SK-N-SH (cell line): ENCODE measurements at regions not wholly inside any gene's neighbourhood (a gene's known extent, or its start where the extent isn't known, plus 50 kb on each side); places are given as distances from the start of the nearest gene placed in this dataset.

ENCODE experiments used
- CTCF ChIA-PET: fragments of 300-600, 350-600 bp; formaldehyde crosslinking; extraction: SDS; loops from one replicate; lab custom pipeline; 2021; lab: Yijun Ruan, JAX
- POLR2A ChIA-PET: fragments of 350-600 bp; sonication (Branson Sonifier 250); formaldehyde crosslinking; extraction: SDS; loops from one replicate; lab custom pipeline; 2020; ENCODE audit warnings: antibody characterized with exemption, inconsistent platforms; lab: Yijun Ruan, JAX
- DNase-seq: peaks from one replicate; pipeline ENCODE4 v3.0.0; 2012
- H2AFZ ChIP-seq: fragments of 200-600 bp; sonication (generic); 2 replicates; pipeline ENCODE4 v1.8.1; 2016; ENCODE audit warnings: antibody characterized with exemption, mild to moderate bottlenecking, low read depth
- H3F3A ChIP-seq: fragments of 200-600 bp; sonication (generic); replicated peaks from 2 replicates; pipeline ENCODE3; 2016; ENCODE audit warnings: antibody characterized with exemption, mild to moderate bottlenecking; ENCODE audit not compliant: insufficient read depth
- H3K27ac ChIP-seq, 2 experiments: fragments of 200-500 bp in 1 of 2; fragments of 200-600 bp in 1 of 2; sonication (Bioruptor generic) in 1 of 2; sonication (generic), shearing (Covaris generic) in 1 of 2; 2 replicates each; pipeline versions ENCODE4 v1.5.1 to v1.6.1; 2014 to 2016; ENCODE audit warnings: low read depth in 2 of 2, inconsistent platforms in 1 of 2, low read length in 1 of 2, mild to moderate bottlenecking in 1 of 2, mixed read lengths in 1 of 2
- H3K27me3 ChIP-seq: fragments of 200-600 bp; sonication (generic), shearing (Covaris generic); 2 replicates; pipeline ENCODE4 v1.6.1; 2016; ENCODE audit warnings: mixed run types; ENCODE audit not compliant: insufficient read depth
- H3K36me3 ChIP-seq, 2 experiments: fragments of 200-500 bp in 1 of 2; fragments of 200-600 bp in 1 of 2; sonication (Bioruptor generic) in 1 of 2; sonication (generic) in 1 of 2; replicated peaks in 1 of 2; 2 replicates each; pipeline versions ENCODE3 to v1.5.1; 2014 to 2016; ENCODE audit warnings: low read length in 1 of 2, mild to moderate bottlenecking in 1 of 2; ENCODE audit not compliant: insufficient read depth in 2 of 2, control insufficient read depth in 1 of 2
- H3K4me1 ChIP-seq, 2 experiments: fragments of 200-500 bp in 1 of 2; fragments of 200-600 bp in 1 of 2; sonication (Bioruptor generic) in 1 of 2; sonication (generic), shearing (Covaris generic) in 1 of 2; 2 replicates each; pipeline versions ENCODE4 v1.5.1 to v1.6.1; 2014 to 2016; ENCODE audit warnings: low read depth in 1 of 2, low read length in 1 of 2, mixed run types in 1 of 2; ENCODE audit not compliant: insufficient read depth in 2 of 2, control insufficient read depth in 1 of 2
- H3K4me2 ChIP-seq: fragments of 200-600 bp; sonication (generic), shearing (Covaris generic); 2 replicates; pipeline ENCODE4 v1.6.1; 2017; ENCODE audit warnings: mixed run types
- H3K4me3 ChIP-seq, 2 experiments: fragments of 200-500 bp in 1 of 2; fragments of 200-600 bp in 1 of 2; sonication (Bioruptor generic) in 1 of 2; sonication (generic), shearing (Covaris generic) in 1 of 2; 2 replicates each; pipeline versions ENCODE4 v1.5.1 to v1.8.1; 2014 to 2016; ENCODE audit warnings: low read depth in 2 of 2, inconsistent platforms in 1 of 2, low read length in 1 of 2, mild to moderate bottlenecking in 1 of 2, mixed read lengths in 1 of 2, moderate library complexity in 1 of 2
- H3K79me2 ChIP-seq: fragments of 200-600 bp; sonication (generic); 2 replicates; pipeline ENCODE4 v1.8.1; 2017; ENCODE audit warnings: mild to moderate bottlenecking; ENCODE audit not compliant: insufficient read depth
- H3K9ac ChIP-seq: fragments of 200-600 bp; sonication (generic); 2 replicates; pipeline ENCODE4 v1.6.1; 2017; ENCODE audit warnings: mixed run types
- H3K9me2 ChIP-seq: fragments of 200-600 bp; sonication (generic); 2 replicates; pipeline ENCODE4 v1.6.1; 2017; ENCODE audit warnings: mixed run types
- H3K9me3 ChIP-seq: fragments of 200-600 bp; sonication (generic); 2 replicates; pipeline ENCODE4 v1.6.1; 2017; ENCODE audit warnings: mixed run types, mild to moderate bottlenecking, moderate library complexity
- H4K20me1 ChIP-seq: fragments of 200-600 bp; sonication (generic); 2 replicates; pipeline ENCODE4 v1.6.1; 2017; ENCODE audit warnings: mild to moderate bottlenecking, mixed run types; ENCODE audit not compliant: insufficient read depth
- CTCF ChIP-seq: fragments of 200-600 bp; sonication (generic); IDR thresholded peaks from 2 replicates; pipeline ENCODE4 v1.6.1; 2017; ENCODE audit warnings: antibody characterized with exemption, mild to moderate bottlenecking, moderate library complexity
- ELF1 ChIP-seq: IDR thresholded peaks from 2 replicates; pipeline ENCODE4 v1.4.0; 2012
- FOSL2 ChIP-seq: IDR thresholded peaks from 2 replicates; pipeline ENCODE4 v1.4.0; 2012; ENCODE audit warnings: low read depth, mild to moderate bottlenecking, moderate library complexity, borderline replicate concordance
- FOXM1 ChIP-seq: IDR thresholded peaks from 2 replicates; pipeline ENCODE4 v1.4.0; 2012; ENCODE audit warnings: low read depth, mild to moderate bottlenecking
- JUND ChIP-seq: IDR thresholded peaks from 2 replicates; pipeline ENCODE4 v1.4.0; 2012
- NFIC ChIP-seq: IDR thresholded peaks from 2 replicates; pipeline ENCODE4 v1.4.0; 2012; ENCODE audit warnings: borderline replicate concordance
- RAD21 ChIP-seq: IDR thresholded peaks from 2 replicates; pipeline ENCODE4 v1.6.1; 2012; ENCODE audit warnings: mild to moderate bottlenecking, low read length
- RCOR1 ChIP-seq: fragments of 150-350 bp; IDR thresholded peaks from 2 replicates; pipeline ENCODE4 v1.6.1; 2017; ENCODE audit warnings: antibody characterized with exemption, low read length
- RFX5 ChIP-seq: IDR thresholded peaks from 2 replicates; pipeline ENCODE4 v1.6.1; 2012; ENCODE audit warnings: mild to moderate bottlenecking, improper control_type of control experiment, low read length
- SIN3A ChIP-seq: IDR thresholded peaks from 2 replicates; pipeline ENCODE4 v1.6.1; 2012; ENCODE audit warnings: low read depth, mild to moderate bottlenecking, low read length, moderate library complexity, borderline replicate concordance
- USF2 ChIP-seq: fragments of 150-350 bp; IDR thresholded peaks from 2 replicates; pipeline ENCODE4 v1.6.1; 2017; ENCODE audit warnings: antibody characterized with exemption, low read length, low read depth, borderline replicate concordance
- ZBTB33 ChIP-seq: IDR thresholded peaks from 2 replicates; pipeline ENCODE4 v1.4.0; 2012; ENCODE audit warnings: low read depth, borderline replicate concordance
- whole genome bisulfite sequencing: methylation state at CpG from one replicate; pipeline ENCODE4 v1.1.6; 2017; ENCODE audit warnings: low lambda C conversion rate; 5-methylcytosine and 5-hydroxymethylcytosine counted together
- TF ChIP-seq, protein P1 (sequence below): IDR thresholded peaks from 2 replicates; pipeline ENCODE4 v1.4.0; 2012; ENCODE audit warnings: low read depth
- TF ChIP-seq, protein P2 (sequence below): fragments of 150-350 bp; IDR thresholded peaks from 2 replicates; pipeline ENCODE4 v1.6.1; 2016; ENCODE audit warnings: mild to moderate bottlenecking, low read depth, low read length

DNA sequence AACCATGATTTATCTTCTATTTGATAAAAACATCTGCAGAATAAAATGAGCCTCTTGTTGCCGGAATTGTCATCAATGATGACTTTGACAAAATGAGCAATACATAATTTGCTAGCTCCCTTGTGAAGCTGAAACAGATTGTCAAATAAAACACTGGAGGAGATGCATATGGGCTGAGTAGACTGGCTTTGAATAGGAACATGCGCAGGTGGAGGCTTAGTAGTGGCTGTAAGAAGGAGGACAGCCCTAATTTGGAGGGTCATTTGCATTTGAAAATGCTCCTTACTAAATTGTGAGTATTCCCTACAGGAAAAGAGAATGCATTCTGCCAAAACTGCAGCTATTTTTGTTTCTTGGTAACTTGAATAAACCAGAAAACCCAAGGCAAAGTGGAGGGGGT lies 329.1 kb downstream of the PPARGC1A start:
- Histone ChIP-seq H3K27me3 (no peaks in the 10 kb centered on the region), H3K9me2 (no peaks in the 10 kb centered on the region)
- CTCF ChIA-PET: no interaction called here

More for the DNA sequence above, 329.1 kb downstream of the PPARGC1A start:
- no peak overlapping the region for H3K4me3 ChIP-seq
- POLR2A ChIA-PET: no interaction called here
- no peak overlapping the region for H3K9ac ChIP-seq
- H3K4me1 ChIP-seq: no peaks in the 10 kb centered on the region
- WGBS: 78% methylated on average over 2 of the region's 2 CpGs
- H3K9me3 ChIP-seq: no peaks in the 10 kb centered on the region
- H2AFZ ChIP-seq: no peak overlapping the region
- DNase-seq: no peak
- H3K27ac ChIP-seq: no peak overlapping the region
- H3F3A ChIP-seq: no peaks in the 10 kb centered on the region
- H4K20me1 ChIP-seq: no peaks in the 10 kb centered on the region
- H3K4me2 ChIP-seq: no peak overlapping the region
- H3K36me3 ChIP-seq: no peaks in the 10 kb centered on the region
- no peaks in the 10 kb centered on the region for H3K79me2 ChIP-seq
- TF ChIP-seq JUND: no peak
- TF ChIP-seq CTCF: no peak
- no peak for TF ChIP-seq SIN3A
- no peak for TF ChIP-seq FOXM1
- TF ChIP-seq USF2: no peak
- TF ChIP-seq RFX5: no peak
- no peak for TF ChIP-seq ZBTB33
- TF ChIP-seq, protein P1, sequence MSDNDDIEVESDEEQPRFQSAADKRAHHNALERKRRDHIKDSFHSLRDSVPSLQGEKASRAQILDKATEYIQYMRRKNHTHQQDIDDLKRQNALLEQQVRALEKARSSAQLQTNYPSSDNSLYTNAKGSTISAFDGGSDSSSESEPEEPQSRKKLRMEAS: no peak
- TF ChIP-seq NFIC: no peak
- TF ChIP-seq RAD21: no peak
- no peak for TF ChIP-seq FOSL2
- no peak for TF ChIP-seq ELF1
- TF ChIP-seq, protein P2, sequence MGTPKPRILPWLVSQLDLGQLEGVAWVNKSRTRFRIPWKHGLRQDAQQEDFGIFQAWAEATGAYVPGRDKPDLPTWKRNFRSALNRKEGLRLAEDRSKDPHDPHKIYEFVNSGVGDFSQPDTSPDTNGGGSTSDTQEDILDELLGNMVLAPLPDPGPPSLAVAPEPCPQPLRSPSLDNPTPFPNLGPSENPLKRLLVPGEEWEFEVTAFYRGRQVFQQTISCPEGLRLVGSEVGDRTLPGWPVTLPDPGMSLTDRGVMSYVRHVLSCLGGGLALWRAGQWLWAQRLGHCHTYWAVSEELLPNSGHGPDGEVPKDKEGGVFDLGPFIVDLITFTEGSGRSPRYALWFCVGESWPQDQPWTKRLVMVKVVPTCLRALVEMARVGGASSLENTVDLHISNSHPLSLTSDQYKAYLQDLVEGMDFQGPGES: no peak
- no peak for TF ChIP-seq RCOR1
